ENCODE measurements at regions not wholly inside any gene's neighbourhood (a gene's known extent, or its start where the extent isn't known, plus 50 kb on each side); places are given as distances from the start of the nearest gene placed in this dataset.

GRCh38 chr7:54813398-54813797, 54.4 kb upstream of the SEC61G start:
- Histone ChIP-seq H3K79me2 (ENCODE audit: control insufficient read depth, insufficient read depth, low read length) (no peaks in the 10 kb centered on the region), H3K36me3 (ENCODE audit: control insufficient read depth in 2 of 2, insufficient read depth in 2 of 2, low read length in 1 of 2) (no peaks in the 10 kb centered on the region), H3K9me3 (replicated peaks; ENCODE audit: control insufficient read depth, insufficient read depth, low read length) (no peaks in the 10 kb centered on the region), H3K27me3 (replicated peaks in 1 of 2; ENCODE audit: control insufficient read depth in 2 of 2, insufficient read depth in 2 of 2, low read length in 1 of 2) (no peaks in the 10 kb centered on the region), H3K4me1 (ENCODE audit: control insufficient read depth, insufficient read depth, low read length) (no peaks in the 10 kb centered on the region), H3K4me2 (ENCODE audit: control insufficient read depth, insufficient read depth) (no peak overlapping the region), H3K9ac (ENCODE audit: control insufficient read depth, insufficient read depth, low read length) (no peak overlapping the region), H3K27ac (ENCODE audit: control insufficient read depth, insufficient read depth) (no peak overlapping the region), H3K4me3 (no peak overlapping the region), H4K20me1 (ENCODE audit: control insufficient read depth, insufficient read depth) (no peaks in the 10 kb centered on the region), H2AFZ (ENCODE audit: control insufficient read depth, low read depth, low read length) (no peak overlapping the region)
- intact Hi-C loops (cut with micrococcal nuclease; ENCODE audit: unreplicated experiment) (no loop called here), in situ Hi-C loops (cut with MboI) (no loop called here)
- no TSS peak for BruUV-seq (replicated peaks)
- no peak for FAIRE-seq
- ChIA-PET RAD21 (ENCODE audit: unreplicated experiment) (interaction anchor here (1.2 kb wide), 1 partner anchor 442 kb away, joined by 4 read pairs; no protein-coding TSS in a partner anchor), CTCF (interaction anchor here (1.3 to 2.3 kb wide), 4 partner anchors 25 to 467 kb away, joined by 3 to 6 read pairs (median 4); no protein-coding TSS in a partner anchor), POLR2A (no interaction called here), SMC1A (ENCODE audit: uncharacterized antibody, unreplicated experiment) (no interaction called here)
- no peak for ATAC-seq
- DNase-seq (ENCODE audit: low read depth, low spot score) = no peak
- WGBS (ENCODE audit: insufficient coverage, insufficient replicate concordance, low lambda C conversion rate, missing lambda C conversion rate) = 39% methylated on average over 6 of the region's 6 CpGs
- no peak for TF ChIP-seq POLR2AphosphoS5 (IDR thresholded peaks at IDR 0.05; ENCODE audit: low read length)

GRCh38 chr7:54814401-54814800, 55.4 kb upstream of the SEC61G start:
- no peaks in the 10 kb centered on the region for H3K36me3 ChIP-seq (ENCODE audit: control insufficient read depth in 2 of 2, insufficient read depth in 2 of 2, low read length in 1 of 2)
- BruUV-seq (replicated peaks) = no TSS peak
- H3K9me3 ChIP-seq (replicated peaks; ENCODE audit: control insufficient read depth, insufficient read depth, low read length) = no peaks in the 10 kb centered on the region
- WGBS (ENCODE audit: insufficient coverage, insufficient replicate concordance, low lambda C conversion rate, missing lambda C conversion rate) = 25% methylated on average over 5 of the region's 5 CpGs
- no peak for ATAC-seq
- ChIA-PET SMC1A (ENCODE audit: uncharacterized antibody, unreplicated experiment) (no interaction called here), RAD21 (ENCODE audit: unreplicated experiment) (no interaction called here), POLR2A (no interaction called here), CTCF (interaction anchor here (1.6 to 2.3 kb wide), 2 partner anchors 40 to 466 kb away, joined by 3 to 6 read pairs; no protein-coding TSS in a partner anchor)
- in situ Hi-C loops (cut with MboI) = no loop called here
- no peak overlapping the region for H3K4me3 ChIP-seq
- H3K4me1 ChIP-seq (ENCODE audit: control insufficient read depth, insufficient read depth, low read length) = no peaks in the 10 kb centered on the region
- H3K4me2 ChIP-seq (ENCODE audit: control insufficient read depth, insufficient read depth) = no peak overlapping the region
- H4K20me1 ChIP-seq (ENCODE audit: control insufficient read depth, insufficient read depth) = no peaks in the 10 kb centered on the region
- no peaks in the 10 kb centered on the region for H3K27me3 ChIP-seq (replicated peaks in 1 of 2; ENCODE audit: control insufficient read depth in 2 of 2, insufficient read depth in 2 of 2, low read length in 1 of 2)
- H3K79me2 ChIP-seq (ENCODE audit: control insufficient read depth, insufficient read depth, low read length) = no peaks in the 10 kb centered on the region
- no peak overlapping the region for H3K9ac ChIP-seq (ENCODE audit: control insufficient read depth, insufficient read depth, low read length)
- H3K27ac ChIP-seq (ENCODE audit: control insufficient read depth, insufficient read depth) = no peak overlapping the region
- no peak for DNase-seq (ENCODE audit: low read depth, low spot score)
- FAIRE-seq = no peak
- no peak for TF ChIP-seq ETV6 (conservative IDR thresholded peaks at IDR 0.05 in 1 of 2, IDR thresholded peaks at IDR 0.05 in 1 of 2; ENCODE audit: borderline replicate concordance in 1 of 2, low read depth in 1 of 2)
- TF ChIP-seq ATF7 (IDR thresholded peaks at IDR 0.05; ENCODE audit: low read depth) = no peak
- no peak overlapping the region for H2AFZ ChIP-seq (ENCODE audit: control insufficient read depth, low read depth, low read length)
- intact Hi-C loops (cut with micrococcal nuclease; ENCODE audit: unreplicated experiment) = no loop called here
